Mucosa of descending colon (tissue), 3 donors: ENCODE measurements at regions not wholly inside any gene's neighbourhood (a gene's known extent, or its start where the extent isn't known, plus 50 kb on each side); places are given as distances from the start of the nearest gene placed in this dataset.

Source experiments
- ATAC-seq: fragments of 200-7000 bp; cut with Tn5 transposase; one replicate; pipeline ENCODE4 v1.9.1; 2020; ENCODE audit warnings: mild to moderate bottlenecking, moderate library complexity
- DNase-seq, 3 donors: peaks; one replicate each; pipeline ENCODE4 v3.0.0-alpha.2; 2020
- H3K36me3 ChIP-seq: fragments of 200-600 bp; one replicate; pipeline ENCODE4 v1.8.0; 2021; ENCODE audit warnings: low read depth, mild to moderate bottlenecking
- H3K4me1 ChIP-seq: fragments of 200-600 bp; one replicate; pipeline ENCODE4 v1.8.0; 2021; ENCODE audit warnings: low read depth, mild to moderate bottlenecking
- H3K4me3 ChIP-seq: fragments of 200-600 bp; one replicate; pipeline ENCODE4 v1.8.0; 2021; ENCODE audit warnings: mild to moderate bottlenecking
- H3K9me3 ChIP-seq: fragments of 200-600 bp; one replicate; pipeline ENCODE4 v1.8.0; 2021; ENCODE audit warnings: mild to moderate bottlenecking
- CTCF ChIP-seq: fragments of 200-600 bp; IDR thresholded peaks from one replicate; pipeline ENCODE4 v1.8.0; 2022; ENCODE audit warnings: antibody characterized with exemption, mild to moderate bottlenecking
- intact Hi-C, 2 donors: fragments of 100-400 bp; cut with DNase I in 1 of 2; cut with micrococcal nuclease in 1 of 2; formaldehyde crosslinking; loops; one replicate each; pipeline versions ENCODE4 v1.11.0 to v1.11.1; 2022; cut with DNase I, micrococcal nuclease
- donor health status: DM: no; HTN: no; CAD: no; lungs with moderate emphysema.
- donor health status: DM: no; HTN: no; CAD: no.
- donor health status: DM: no; HTN: yes; CAD: no.

- DNase-seq (no peak), ATAC-seq (no peak)
- intact Hi-C loops = no loop called here
- Histone ChIP-seq H3K9me3 (no peaks in the 10 kb centered on the region), H3K4me3 (no peak overlapping the region), H3K36me3 (no peaks in the 10 kb centered on the region), H3K4me1 (no peaks in the 10 kb centered on the region)
- TF ChIP-seq CTCF = no peak
These were observed 51.9 kb upstream of the TSPAN11 start for GRCh38 chr12:30874455-30875321.

GRCh38 chr12:30870491-30871265 lies 55.9 kb upstream of the TSPAN11 start:
- ATAC-seq = no peak
- Histone ChIP-seq H3K36me3 (no peaks in the 10 kb centered on the region), H3K4me1 (no peaks in the 10 kb centered on the region), H3K9me3 (no peaks in the 10 kb centered on the region), H3K4me3 (no peak overlapping the region)
- intact Hi-C loops = no loop called here
- no peak for TF ChIP-seq CTCF
- DNase-seq = no peak

- H3K9me3 ChIP-seq = no peaks in the 10 kb centered on the region
- intact Hi-C loops = no loop called here
- H3K4me1 ChIP-seq = no peaks in the 10 kb centered on the region
- H3K4me3 ChIP-seq = no peak overlapping the region
- H3K36me3 ChIP-seq = no peaks in the 10 kb centered on the region
- ATAC-seq = no peak
- no peak for TF ChIP-seq CTCF
- no peak for DNase-seq
These were observed 59.1 kb upstream of the TSPAN11 start for GRCh38 chr12:30867415-30867814.

GRCh38 chr12:30866256-30866655 lies 60.3 kb upstream of the TSPAN11 start:
- no peak for TF ChIP-seq CTCF
- Histone ChIP-seq H3K36me3 (no peaks in the 10 kb centered on the region), H3K4me1 (no peaks in the 10 kb centered on the region), H3K4me3 (no peak overlapping the region), H3K9me3 (no peaks in the 10 kb centered on the region)
- intact Hi-C loops = no loop called here
- ATAC-seq = no peak
- DNase-seq = no peak

GRCh38 chr12:30863839-30864238 lies 62.7 kb upstream of the TSPAN11 start:
- no peak for ATAC-seq
- intact Hi-C loops = no loop called here
- DNase-seq = no peak

More at GRCh38 chr12:30863839-30864238, 62.7 kb upstream of the TSPAN11 start:
- H3K9me3 ChIP-seq = no peaks in the 10 kb centered on the region
- no peaks in the 10 kb centered on the region for H3K4me1 ChIP-seq
- no peak for TF ChIP-seq CTCF
- H3K4me3 ChIP-seq = no peak overlapping the region
- H3K36me3 ChIP-seq = no peaks in the 10 kb centered on the region
